ENCODE measurements at regions not wholly inside any gene's neighbourhood (a gene's known extent, or its start where the extent isn't known, plus 50 kb on each side); places are given as distances from the start of the nearest gene placed in this dataset.

DNA sequence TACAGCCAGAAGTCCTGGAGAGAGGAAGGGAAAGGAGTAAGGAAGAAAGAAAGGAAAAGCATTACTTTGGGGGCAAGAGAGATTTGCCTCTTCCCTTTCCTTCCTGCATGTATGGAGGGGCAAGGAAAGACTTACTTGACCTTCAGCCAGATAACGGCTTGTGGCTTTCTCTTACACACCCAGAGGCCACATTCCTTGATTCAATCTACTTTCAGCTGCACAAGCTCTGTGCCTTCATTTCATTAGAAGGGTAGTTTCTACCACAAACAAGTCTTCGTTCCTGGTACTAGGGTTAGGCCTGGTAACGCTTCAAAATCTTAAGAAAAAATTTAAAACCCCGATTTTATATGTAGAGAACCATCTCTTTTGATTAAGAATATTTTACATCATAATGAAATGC lies 835.9 kb downstream of the TUSC7 start:
- H3K4me1 ChIP-seq (replicated peaks in 1 of 2; ENCODE audit: control insufficient read depth in 2 of 2, insufficient read depth in 2 of 2, low read length in 2 of 2) = no peaks in the 10 kb centered on the region
- H4K20me1 ChIP-seq (replicated peaks; ENCODE audit: control insufficient read depth, insufficient read depth, low read length) = no peaks in the 10 kb centered on the region
- H3K79me2 ChIP-seq (ENCODE audit: control insufficient read depth, insufficient read depth, low read length) = no peaks in the 10 kb centered on the region
- no peak overlapping the region for H3K27ac ChIP-seq (ENCODE audit: extremely low read depth, low read depth, low read length)
- intact Hi-C loops (cut with micrococcal nuclease) = no loop called here
- FAIRE-seq (no peak), DNase-seq (ENCODE audit: extremely low read depth in 1 of 4, low spot score in 3 of 4) (no peak), ATAC-seq (no peak)
- no peaks in the 10 kb centered on the region for H3K9me3 ChIP-seq (replicated peaks; ENCODE audit: control insufficient read depth, insufficient read depth, low read depth, low read length)
- H3K36me3 ChIP-seq (ENCODE audit: control insufficient read depth, insufficient read depth, low read length) = no peaks in the 10 kb centered on the region
- no peak overlapping the region for H3K9ac ChIP-seq (ENCODE audit: insufficient read depth in 1 of 2, low read depth in 2 of 2, low read length in 2 of 2)
- BruUV-seq (replicated peaks) = no TSS peak
- no peaks in the 10 kb centered on the region for H3K9me1 ChIP-seq (ENCODE audit: control insufficient read depth, insufficient read depth, low read length)
- no peaks in the 10 kb centered on the region for H3K27me3 ChIP-seq (ENCODE audit: control insufficient read depth in 2 of 2, insufficient read depth in 2 of 2, low read length in 2 of 2)
- 2% methylated on average over 4 of the region's 4 CpGs for WGBS (ENCODE audit: insufficient coverage, low coverage, missing lambda C conversion rate)
- TF ChIP-seq, protein P1, sequence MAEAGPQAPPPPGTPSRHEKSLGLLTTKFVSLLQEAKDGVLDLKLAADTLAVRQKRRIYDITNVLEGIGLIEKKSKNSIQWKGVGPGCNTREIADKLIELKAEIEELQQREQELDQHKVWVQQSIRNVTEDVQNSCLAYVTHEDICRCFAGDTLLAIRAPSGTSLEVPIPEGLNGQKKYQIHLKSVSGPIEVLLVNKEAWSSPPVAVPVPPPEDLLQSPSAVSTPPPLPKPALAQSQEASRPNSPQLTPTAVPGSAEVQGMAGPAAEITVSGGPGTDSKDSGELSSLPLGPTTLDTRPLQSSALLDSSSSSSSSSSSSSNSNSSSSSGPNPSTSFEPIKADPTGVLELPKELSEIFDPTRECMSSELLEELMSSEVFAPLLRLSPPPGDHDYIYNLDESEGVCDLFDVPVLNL (CRISPR knock-in tag; IDR thresholded peaks at IDR 0.05; ENCODE audit: low read depth) = no peak
- TF ChIP-seq RBFOX2 (IDR thresholded peaks at IDR 0.05; ENCODE audit: low read depth, low read length) = no peak
- TF ChIP-seq, protein P2, sequence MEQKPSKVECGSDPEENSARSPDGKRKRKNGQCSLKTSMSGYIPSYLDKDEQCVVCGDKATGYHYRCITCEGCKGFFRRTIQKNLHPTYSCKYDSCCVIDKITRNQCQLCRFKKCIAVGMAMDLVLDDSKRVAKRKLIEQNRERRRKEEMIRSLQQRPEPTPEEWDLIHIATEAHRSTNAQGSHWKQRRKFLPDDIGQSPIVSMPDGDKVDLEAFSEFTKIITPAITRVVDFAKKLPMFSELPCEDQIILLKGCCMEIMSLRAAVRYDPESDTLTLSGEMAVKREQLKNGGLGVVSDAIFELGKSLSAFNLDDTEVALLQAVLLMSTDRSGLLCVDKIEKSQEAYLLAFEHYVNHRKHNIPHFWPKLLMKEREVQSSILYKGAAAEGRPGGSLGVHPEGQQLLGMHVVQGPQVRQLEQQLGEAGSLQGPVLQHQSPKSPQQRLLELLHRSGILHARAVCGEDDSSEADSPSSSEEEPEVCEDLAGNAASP (IDR thresholded peaks at IDR 0.05) = no peak
- no peak for TF ChIP-seq FOS (IDR thresholded peaks at IDR 0.05; ENCODE audit: extremely low read depth, insufficient read length)
- TF ChIP-seq ZNF79 (CRISPR knock-in tag; IDR thresholded peaks at IDR 0.05; ENCODE audit: low read depth) = no peak
- no peak for TF ChIP-seq PHF8 (IDR thresholded peaks at IDR 0.05; ENCODE audit: borderline replicate concordance, low read length)
- TF ChIP-seq ZNF408 (CRISPR knock-in tag; IDR thresholded peaks at IDR 0.05; ENCODE audit: low read depth) = no peak
- no peak for TF ChIP-seq YBX1 (IDR thresholded peaks at IDR 0.05)
- H2AFZ ChIP-seq (ENCODE audit: low read depth, low read length) = no peak overlapping the region
- POLR2A ChIA-PET = no interaction called here
- CTCF ChIA-PET (ENCODE audit: low intra/inter-chr PET ratio) = no interaction called here
- in situ Hi-C loops (cut with MboI) = no loop called here
- no peak overlapping the region for H3K4me2 ChIP-seq (ENCODE audit: insufficient read depth, low read length)
- no peak overlapping the region for H3K4me3 ChIP-seq

Data from K562 (cell line).